C4-2B (cell line): ENCODE measurements at regions not wholly inside any gene's neighbourhood (a gene's known extent, or its start where the extent isn't known, plus 50 kb on each side); places are given as distances from the start of the nearest gene placed in this dataset.

Source experiments
- H3K27ac ChIP-seq: fragments of 450-650 bp; 2 replicates; pipeline ENCODE4 v1.5.1; 2017
- CTCF ChIP-seq: fragments of 450-650 bp; conservative IDR thresholded peaks from 2 replicates; pipeline ENCODE4 v1.5.1; 2017; ENCODE audit warnings: mild to moderate bottlenecking
- ZFX ChIP-seq: fragments of 450-650 bp; IDR thresholded peaks from 2 replicates; pipeline ENCODE4 v1.6.1; 2017

GRCh38 chr3:144229953-144230352 lies 258.3 kb downstream of the DIPK2A start:
- H3K27ac ChIP-seq = no peak overlapping the region
- no peak for TF ChIP-seq ZFX
- no peak for TF ChIP-seq CTCF

GRCh38 chr3:144235489-144235888 lies 263.9 kb downstream of the DIPK2A start:
- TF ChIP-seq ZFX (no peak), CTCF (no peak)
- H3K27ac ChIP-seq = no peak overlapping the region

- H3K27ac ChIP-seq = no peak overlapping the region
- TF ChIP-seq CTCF = no peak
- TF ChIP-seq ZFX = no peak
These were observed 265.7 kb downstream of the DIPK2A start for GRCh38 chr3:144237351-144237750.

- H3K27ac ChIP-seq = no peak overlapping the region
- TF ChIP-seq CTCF (no peak), ZFX (no peak)
These were observed 269.8 kb downstream of the DIPK2A start for GRCh38 chr3:144241404-144241803.

GRCh38 chr3:144242747-144243146 lies 271.1 kb downstream of the DIPK2A start:
- TF ChIP-seq CTCF = no peak
- TF ChIP-seq ZFX = no peak
- no peak overlapping the region for H3K27ac ChIP-seq

GRCh38 chr3:144244662-144245061 lies 273.0 kb downstream of the DIPK2A start:
- TF ChIP-seq ZFX = no peak
- TF ChIP-seq CTCF = no peak
- H3K27ac ChIP-seq = no peak overlapping the region

- H3K27ac ChIP-seq = no peak overlapping the region
- TF ChIP-seq CTCF = no peak
- TF ChIP-seq ZFX = no peak
These were observed 281.3 kb downstream of the DIPK2A start for GRCh38 chr3:144252896-144253295.
